Body of pancreas (tissue), 4 donors: ENCODE measurements at regions not wholly inside any gene's neighbourhood (a gene's known extent, or its start where the extent isn't known, plus 50 kb on each side); places are given as distances from the start of the nearest gene placed in this dataset.

Experiments
- ATAC-seq: fragments of 150-250 bp; one replicate; pipeline ENCODE4 v1.9.1; 2016
- DNase-seq, 4 donors: peaks; one replicate each; pipeline ENCODE4 v3.0.0-alpha.2; 2019
- H3K27ac ChIP-seq, 4 donors: fragments of 200-600 bp; sonication (generic); 1 replicate in 3 of 4; 2 replicates in 1 of 4; pipeline versions ENCODE4 v1.5.1 to v1.6.1; 2016 to 2019; ENCODE audit warnings: mild to moderate bottlenecking in 1 of 4, mixed read lengths in 1 of 4, moderate library complexity in 1 of 4
- H3K27me3 ChIP-seq, 2 donors: fragments of 200-600 bp; sonication (generic); one replicate each; pipeline ENCODE4 v1.6.0; 2016; ENCODE audit warnings: mild to moderate bottlenecking in 1 of 2
- H3K36me3 ChIP-seq, 2 donors: fragments of 200-600 bp; sonication (generic); replicated peaks in 1 of 2; 2 replicates each; pipeline ENCODE4 v1.5.1; 2016; ENCODE audit warnings: low read depth in 2 of 2; ENCODE audit not compliant: insufficient read depth in 1 of 2
- H3K4me1 ChIP-seq: fragments of 200-600 bp; sonication (generic); one replicate; pipeline ENCODE4 v1.6.0; 2016
- H3K4me3 ChIP-seq, 2 donors: fragments of 200-600 bp; sonication (generic); 1 replicate in 1 of 2; 2 replicates in 1 of 2; pipeline ENCODE4 v1.5.1; 2016 to 2019
- H3K9me3 ChIP-seq, 3 donors: fragments of 200-600 bp; sonication (generic); 1 replicate in 2 of 3; 2 replicates in 1 of 3; pipeline ENCODE4 v1.5.1; 2016
- POLR2A ChIP-seq, 3 donors: fragments of 450-650 bp; IDR thresholded peaks; one replicate each; pipeline ENCODE4 v1.6.1; 2016; ENCODE audit warnings: antibody characterized with exemption in 3 of 3, mild to moderate bottlenecking in 2 of 3
- WGBS, 2 donors: methylation state at CpG; one replicate each; pipeline ENCODE4 v1.1.5; 2017; 5-methylcytosine and 5-hydroxymethylcytosine counted together
- intact Hi-C: fragments of 100-400 bp; cut with DNase I; formaldehyde crosslinking; loops from one replicate; pipeline ENCODE4 v1.15.1; 2023
- TF ChIP-seq, protein P1 (sequence below), 7 experiments: fragments of 450-650 bp in 4 of 7; fragments of 200-600 bp in 3 of 7; sonication (generic) in 3 of 7; IDR thresholded peaks; one replicate each; pipeline ENCODE4 v1.5.1; 2016 to 2019; ENCODE audit warnings: antibody characterized with exemption in 7 of 7

DNA sequence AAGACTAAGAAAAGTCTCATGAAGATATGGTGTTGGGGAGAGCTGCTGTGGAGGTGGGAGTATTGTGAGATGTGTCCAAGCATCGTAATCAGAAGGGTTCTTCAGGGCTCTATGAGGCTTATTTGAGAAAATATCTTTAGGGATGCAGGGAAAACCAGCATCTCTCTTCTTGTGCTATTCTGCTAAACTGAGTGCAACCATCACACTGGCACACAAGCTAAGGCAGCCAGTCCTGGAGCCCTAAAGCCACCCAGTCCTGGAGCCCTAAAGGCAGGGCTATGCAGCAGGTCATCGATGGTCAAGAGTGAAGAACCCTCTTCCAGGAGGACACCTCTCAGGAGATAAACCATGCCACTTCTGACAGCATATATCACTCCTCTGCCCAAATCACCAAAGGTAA lies 445.2 kb upstream of the MIR17HG start:
- H3K36me3 ChIP-seq: no peaks in the 10 kb centered on the region
- intact Hi-C loops: no loop called here
- no peaks in the 10 kb centered on the region for H3K27me3 ChIP-seq
- H3K27ac ChIP-seq: no peak overlapping the region
- no peak for TF ChIP-seq POLR2A (IDR thresholded peaks at IDR 0.05)
- TF ChIP-seq, protein P1, sequence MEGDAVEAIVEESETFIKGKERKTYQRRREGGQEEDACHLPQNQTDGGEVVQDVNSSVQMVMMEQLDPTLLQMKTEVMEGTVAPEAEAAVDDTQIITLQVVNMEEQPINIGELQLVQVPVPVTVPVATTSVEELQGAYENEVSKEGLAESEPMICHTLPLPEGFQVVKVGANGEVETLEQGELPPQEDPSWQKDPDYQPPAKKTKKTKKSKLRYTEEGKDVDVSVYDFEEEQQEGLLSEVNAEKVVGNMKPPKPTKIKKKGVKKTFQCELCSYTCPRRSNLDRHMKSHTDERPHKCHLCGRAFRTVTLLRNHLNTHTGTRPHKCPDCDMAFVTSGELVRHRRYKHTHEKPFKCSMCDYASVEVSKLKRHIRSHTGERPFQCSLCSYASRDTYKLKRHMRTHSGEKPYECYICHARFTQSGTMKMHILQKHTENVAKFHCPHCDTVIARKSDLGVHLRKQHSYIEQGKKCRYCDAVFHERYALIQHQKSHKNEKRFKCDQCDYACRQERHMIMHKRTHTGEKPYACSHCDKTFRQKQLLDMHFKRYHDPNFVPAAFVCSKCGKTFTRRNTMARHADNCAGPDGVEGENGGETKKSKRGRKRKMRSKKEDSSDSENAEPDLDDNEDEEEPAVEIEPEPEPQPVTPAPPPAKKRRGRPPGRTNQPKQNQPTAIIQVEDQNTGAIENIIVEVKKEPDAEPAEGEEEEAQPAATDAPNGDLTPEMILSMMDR (IDR thresholded peaks at IDR 0.05): no peak
- H3K4me1 ChIP-seq: no peaks in the 10 kb centered on the region
- ATAC-seq: no peak
- no peaks in the 10 kb centered on the region for H3K9me3 ChIP-seq
- H3K4me3 ChIP-seq: no peak overlapping the region
- no peak for DNase-seq
- WGBS, 2 donors: 74 to 75% methylated on average over 2 of the region's 2 CpGs

DNA sequence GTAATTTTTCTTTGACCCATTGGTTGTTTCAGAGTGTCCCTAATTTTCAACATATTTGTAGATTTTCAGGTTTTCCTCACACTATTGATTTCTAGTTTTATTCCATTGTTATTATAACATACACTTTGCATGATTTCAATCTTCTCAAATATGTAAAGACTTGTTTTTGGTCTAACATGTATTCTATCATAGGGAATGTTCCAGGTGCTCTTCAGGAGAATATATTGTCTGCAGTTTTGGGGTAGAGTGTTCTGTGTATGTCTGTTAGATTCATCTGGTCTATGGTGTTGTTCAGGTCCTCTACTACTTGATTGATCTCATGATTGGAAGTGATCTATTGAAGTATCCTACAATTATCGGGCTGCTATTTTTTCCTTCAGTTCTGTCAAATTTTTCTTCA lies 440.9 kb upstream of the MIR17HG start:
- WGBS, 2 donors: 75 to 89% methylated on average over 1 of the region's 1 CpG
- H3K36me3 ChIP-seq: no peaks in the 10 kb centered on the region
- intact Hi-C loops: no loop called here
- no peaks in the 10 kb centered on the region for H3K9me3 ChIP-seq
- H3K27me3 ChIP-seq: no peaks in the 10 kb centered on the region
- H3K4me3 ChIP-seq: no peak overlapping the region
- no peak overlapping the region for H3K27ac ChIP-seq
- no peak for TF ChIP-seq POLR2A (IDR thresholded peaks at IDR 0.05)
- TF ChIP-seq, protein P1 (IDR thresholded peaks at IDR 0.05): no peak
- no peaks in the 10 kb centered on the region for H3K4me1 ChIP-seq
- DNase-seq (no peak), ATAC-seq (no peak)

DNA sequence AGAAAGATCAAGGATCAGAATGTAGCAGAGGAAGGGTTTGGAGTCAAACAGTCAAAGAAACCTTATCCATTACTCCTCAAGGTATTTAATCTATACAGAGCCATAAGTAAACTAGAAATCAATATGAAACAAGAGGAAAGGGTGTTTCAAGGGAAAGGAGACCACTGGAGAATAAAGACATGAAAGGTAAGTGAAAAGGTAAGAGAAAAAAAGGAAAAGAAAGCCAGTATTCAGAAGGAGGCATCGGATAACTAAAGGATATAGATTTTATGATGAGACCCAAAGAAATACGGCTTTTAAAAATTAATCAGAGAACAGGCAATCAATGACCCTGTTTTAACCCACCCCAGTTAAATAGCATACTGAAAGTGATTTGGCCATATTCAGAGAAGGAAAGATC lies 438.7 kb upstream of the MIR17HG start:
- H3K36me3 ChIP-seq: no peaks in the 10 kb centered on the region
- WGBS, 2 donors: 50 to 58% methylated on average over 2 of the region's 2 CpGs

DNA sequence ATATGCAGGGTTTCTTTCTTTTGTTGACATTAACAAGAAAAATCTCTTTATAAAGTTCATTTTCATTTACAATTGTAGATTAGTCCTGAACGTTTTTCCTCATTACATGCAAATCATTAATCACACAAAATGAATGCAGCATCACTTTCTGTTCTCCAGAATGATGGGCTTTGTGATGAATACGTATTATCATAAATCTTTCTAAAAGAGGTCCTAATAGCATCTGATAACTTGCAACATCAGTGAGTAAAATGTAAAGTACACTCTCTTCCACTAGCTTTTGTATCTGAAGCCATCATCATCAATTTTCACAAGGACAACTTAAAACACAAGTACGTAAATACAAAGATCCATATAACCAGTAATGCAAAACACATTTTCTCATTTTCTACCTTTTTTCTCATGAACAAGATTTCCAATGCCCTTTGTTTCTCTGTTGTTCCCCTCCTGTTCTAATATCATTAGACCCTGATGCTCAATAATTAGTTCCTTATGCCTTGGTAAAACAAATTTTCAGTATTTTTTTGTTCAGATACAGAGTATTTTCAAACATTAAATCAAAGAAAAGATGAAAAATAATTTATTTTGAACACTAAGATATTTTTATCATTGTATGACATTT lies 437.4 kb upstream of the MIR17HG start:
- no peak overlapping the region for H3K27ac ChIP-seq
- intact Hi-C loops: no loop called here
- 51 to 56% methylated on average over 3 of the region's 3 CpGs for WGBS, 2 donors
- ATAC-seq: no peak
- no peaks in the 10 kb centered on the region for H3K4me1 ChIP-seq
- DNase-seq: no peak
- no peaks in the 10 kb centered on the region for H3K27me3 ChIP-seq
- TF ChIP-seq POLR2A (IDR thresholded peaks at IDR 0.05): no peak
- TF ChIP-seq, protein P1 (IDR thresholded peaks at IDR 0.05): no peak
- no peaks in the 10 kb centered on the region for H3K9me3 ChIP-seq
- H3K4me3 ChIP-seq: no peak overlapping the region
- no peaks in the 10 kb centered on the region for H3K36me3 ChIP-seq

More for the DNA sequence above, 438.7 kb upstream of the MIR17HG start:
- ATAC-seq (no peak), DNase-seq (no peak)
- no peak overlapping the region for H3K4me3 ChIP-seq
- TF ChIP-seq, protein P1 (IDR thresholded peaks at IDR 0.05): no peak
- TF ChIP-seq POLR2A (IDR thresholded peaks at IDR 0.05): no peak
- no peaks in the 10 kb centered on the region for H3K9me3 ChIP-seq
- no peaks in the 10 kb centered on the region for H3K27me3 ChIP-seq
- intact Hi-C loops: no loop called here
- no peaks in the 10 kb centered on the region for H3K4me1 ChIP-seq
- no peak overlapping the region for H3K27ac ChIP-seq

DNA sequence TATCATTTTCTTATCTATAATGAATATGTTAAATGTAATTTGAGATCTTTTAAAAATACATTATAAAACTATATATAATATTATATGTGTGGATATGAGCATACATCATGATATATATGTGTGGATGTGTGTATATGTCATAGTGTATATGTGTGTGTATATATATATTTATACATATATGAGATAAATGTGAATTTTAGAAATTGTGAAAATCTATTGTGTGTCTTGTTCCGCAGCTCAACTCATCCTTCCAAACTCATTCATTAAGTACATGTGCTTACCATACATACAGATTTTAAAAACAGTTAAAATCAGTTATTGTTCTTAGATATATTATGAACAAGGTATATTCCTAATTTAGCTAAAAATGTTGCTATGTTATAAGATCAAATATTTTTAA lies 435.2 kb upstream of the MIR17HG start:
- no peaks in the 10 kb centered on the region for H3K4me1 ChIP-seq
- intact Hi-C loops: no loop called here
- TF ChIP-seq, protein P1 (IDR thresholded peaks at IDR 0.05): no peak
- no peak for TF ChIP-seq POLR2A (IDR thresholded peaks at IDR 0.05)
- H3K36me3 ChIP-seq: no peaks in the 10 kb centered on the region
- no peak overlapping the region for H3K4me3 ChIP-seq
- ATAC-seq: no peak
- WGBS, 2 donors: 94 to 97% methylated on average over 1 of the region's 1 CpG
- no peaks in the 10 kb centered on the region for H3K9me3 ChIP-seq
- H3K27ac ChIP-seq: no peak overlapping the region
- H3K27me3 ChIP-seq: no peaks in the 10 kb centered on the region
- no peak for DNase-seq
